Naive B cell (primary cell): ENCODE measurements at regions not wholly inside any gene's neighbourhood (a gene's known extent, or its start where the extent isn't known, plus 50 kb on each side); places are given as distances from the start of the nearest gene placed in this dataset.

Experiments used
- ATAC-seq, 2 donors: fragments of 150-1000 bp; cut with Tn5 transposase; 2 replicates each; pipeline ENCODE4 v1.10.0; 2021; ENCODE audit warnings: low read depth in 2 of 2, mild to moderate bottlenecking in 2 of 2, moderate library complexity in 2 of 2
- DNase-seq: peaks from one replicate; pipeline ENCODE4 v3.0.0; 2022
- H3K27ac Mint-ChIP-seq, 6 donors: one replicate each; pipeline ENCODE4 v1.8.0; 2020 to 2022; ENCODE audit warnings: mild to moderate bottlenecking in 6 of 6, mixed read lengths in 6 of 6, moderate library complexity in 5 of 6, inconsistent platforms in 2 of 6
- H3K27me3 Mint-ChIP-seq, 3 donors: one replicate each; pipeline ENCODE4 v1.8.0; 2021 to 2022; ENCODE audit warnings: mixed read lengths in 3 of 3, mild to moderate bottlenecking in 1 of 3
- H3K36me3 Mint-ChIP-seq, 2 donors: one replicate each; pipeline ENCODE4 v1.8.0; 2020 to 2022; ENCODE audit warnings: mixed read lengths in 2 of 2, inconsistent platforms in 1 of 2, mild to moderate bottlenecking in 1 of 2
- H3K4me1 Mint-ChIP-seq, 3 donors: one replicate each; pipeline ENCODE4 v1.8.0; 2020 to 2022; ENCODE audit warnings: mixed read lengths in 3 of 3, inconsistent platforms in 1 of 3, mild to moderate bottlenecking in 1 of 3, moderate library complexity in 1 of 3
- H3K4me3 Mint-ChIP-seq, 8 donors: one replicate each; pipeline ENCODE4 v1.8.0; 2020 to 2022; ENCODE audit warnings: mild to moderate bottlenecking in 8 of 8, mixed read lengths in 8 of 8, moderate library complexity in 8 of 8, inconsistent platforms in 2 of 8
- H3K9me3 Mint-ChIP-seq, 7 donors: one replicate each; pipeline ENCODE4 v1.8.0; 2020 to 2022; ENCODE audit warnings: mixed read lengths in 7 of 7, mild to moderate bottlenecking in 5 of 7, inconsistent platforms in 2 of 7, moderate library complexity in 1 of 7

DNA sequence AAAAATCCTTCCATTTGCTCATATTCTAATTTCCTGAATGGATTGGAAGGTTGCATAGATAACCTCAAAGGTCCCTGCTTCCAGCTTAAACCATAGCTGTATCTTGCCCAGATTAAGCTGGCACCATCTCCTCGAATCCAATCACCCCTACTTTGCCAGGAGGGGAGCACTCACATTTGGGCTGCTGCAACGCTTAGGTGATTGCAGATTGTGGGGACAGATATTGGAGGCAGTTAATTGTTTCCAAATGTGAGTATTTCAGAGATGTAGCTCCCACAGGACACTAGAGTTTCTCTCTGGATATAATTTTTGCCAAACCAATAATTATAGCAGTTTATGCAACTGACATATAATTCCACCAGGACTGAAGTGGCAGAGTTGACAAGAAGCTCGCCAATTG lies 53.5 kb upstream of the ACSL1 start:
- Mint-ChIP-seq H3K4me1 (no peaks in the 10 kb centered on the region), H3K9me3 (no peaks in the 10 kb centered on the region), H3K4me3 (no peak overlapping the region), H3K27ac (no peak overlapping the region), H3K27me3 (peaks cover 0 to 3% (median 0%) of the 10 kb centered on the region in 3 donors), H3K36me3 (no peaks in the 10 kb centered on the region)
- DNase-seq (no peak), ATAC-seq (no peak)

DNA sequence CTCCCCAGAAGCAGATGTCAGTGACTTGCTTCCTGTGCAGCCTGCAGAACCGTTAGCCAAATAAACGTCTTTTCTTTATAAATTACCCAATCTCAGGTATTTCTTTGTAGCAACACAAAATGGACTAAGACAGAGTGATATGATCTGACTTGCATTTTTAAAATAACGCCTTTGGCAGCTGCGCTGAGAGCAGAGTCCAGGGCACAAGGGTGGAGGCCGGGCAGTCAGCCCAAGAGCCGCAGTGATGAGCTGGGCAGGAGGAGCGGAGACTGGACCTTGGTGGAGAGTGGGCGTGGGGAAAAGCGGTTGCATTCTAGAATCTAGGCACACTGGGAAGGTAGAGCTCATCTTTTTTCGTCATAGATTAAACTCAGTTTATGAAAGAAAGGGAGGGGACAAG lies 56.5 kb upstream of the ACSL1 start:
- no peak for DNase-seq
- H3K36me3 Mint-ChIP-seq: no peaks in the 10 kb centered on the region
- no peak for ATAC-seq
- H3K9me3 Mint-ChIP-seq: no peaks in the 10 kb centered on the region
- H3K27me3 Mint-ChIP-seq: peaks cover 0 to 3% (median 0%) of the 10 kb centered on the region in 3 donors
- H3K4me1 Mint-ChIP-seq: no peaks in the 10 kb centered on the region
- no peak overlapping the region for H3K4me3 Mint-ChIP-seq
- no peak overlapping the region for H3K27ac Mint-ChIP-seq

DNA sequence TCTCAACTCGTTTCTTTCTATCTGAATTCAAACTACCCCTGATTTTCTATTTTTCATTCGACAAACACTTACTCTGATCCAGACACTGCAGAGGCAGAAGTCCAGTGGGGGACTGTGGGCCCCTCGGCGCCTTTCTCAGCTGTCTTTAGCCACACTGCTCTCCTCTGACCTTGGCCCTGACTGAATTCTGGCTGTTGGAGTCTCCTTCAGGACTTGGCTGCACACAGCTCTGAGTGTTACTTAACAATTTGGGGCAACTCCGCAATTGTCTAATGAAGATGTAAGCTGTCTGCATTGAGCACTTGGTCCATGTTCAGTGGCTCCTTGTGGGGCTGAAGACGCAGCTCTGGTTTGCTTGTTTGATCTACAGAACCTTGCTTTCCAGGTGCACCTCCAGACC lies 57.3 kb upstream of the ACSL1 start:
- no peak for ATAC-seq
- Mint-ChIP-seq H3K27me3 (peaks cover 0 to 3% (median 3%) of the 10 kb centered on the region in 3 donors), H3K9me3 (no peaks in the 10 kb centered on the region)

DNA sequence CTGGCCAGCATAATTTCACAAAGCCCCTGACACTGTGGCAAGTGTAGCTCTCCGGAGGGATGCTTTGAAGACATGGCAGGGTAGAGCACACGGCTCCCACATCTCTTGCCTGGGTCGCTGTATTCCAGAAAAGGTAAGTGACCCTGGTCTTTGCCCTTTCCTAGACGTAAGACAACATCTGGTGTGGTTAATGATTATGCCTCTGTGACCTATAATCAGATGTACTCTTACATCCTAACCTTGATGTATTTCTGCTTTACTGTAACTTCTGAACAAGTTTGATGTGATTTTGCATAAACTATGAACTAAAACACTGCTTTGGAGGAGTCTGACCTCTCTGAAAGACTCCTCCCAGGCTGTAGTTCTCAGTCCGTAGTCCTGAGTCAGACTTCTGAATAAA lies 59.1 kb upstream of the ACSL1 start:
- H3K4me3 Mint-ChIP-seq: no peak overlapping the region
- no peak for DNase-seq
- H3K27me3 Mint-ChIP-seq: peaks cover 3 to 14% (median 3%) of the 10 kb centered on the region in 3 donors
- H3K9me3 Mint-ChIP-seq: no peaks in the 10 kb centered on the region
- H3K36me3 Mint-ChIP-seq: no peaks in the 10 kb centered on the region
- no peak overlapping the region for H3K27ac Mint-ChIP-seq
- peaks cover 2 to 4% (median 2%) of the 10 kb centered on the region in 3 donors for H3K4me1 Mint-ChIP-seq
- no peak for ATAC-seq

More for the DNA sequence above, 57.3 kb upstream of the ACSL1 start:
- no peak for DNase-seq
- Mint-ChIP-seq H3K4me3 (no peak overlapping the region), H3K36me3 (no peaks in the 10 kb centered on the region), H3K4me1 (no peaks in the 10 kb centered on the region), H3K27ac (no peak overlapping the region)

DNA sequence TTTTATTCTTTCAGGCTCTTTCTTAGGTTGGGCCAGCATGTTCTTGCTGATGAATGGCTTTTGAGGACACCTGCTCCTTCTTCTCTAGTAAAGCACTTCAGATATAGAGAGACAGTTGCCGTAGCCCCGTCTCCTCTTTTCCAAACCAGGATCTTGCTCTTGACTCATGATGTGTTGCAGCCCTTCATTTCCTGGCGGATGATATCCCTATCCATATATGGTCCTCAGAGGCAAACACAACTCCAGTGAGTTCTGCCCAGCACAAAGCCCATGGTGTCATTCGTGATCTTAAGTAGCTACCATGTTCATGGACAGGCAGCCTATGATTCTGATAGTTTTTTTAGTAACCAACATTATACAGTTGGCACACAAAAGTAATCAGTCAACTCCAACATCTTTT lies 59.8 kb upstream of the ACSL1 start:
- no peak overlapping the region for H3K27ac Mint-ChIP-seq
- H3K9me3 Mint-ChIP-seq: no peaks in the 10 kb centered on the region
- ATAC-seq (no peak), DNase-seq (no peak)
- H3K4me1 Mint-ChIP-seq: peaks cover 5 to 9% (median 8%) of the 10 kb centered on the region in 3 donors
- no peak overlapping the region for H3K4me3 Mint-ChIP-seq
- H3K36me3 Mint-ChIP-seq: no peaks in the 10 kb centered on the region
- peaks cover 7 to 22% (median 10%) of the 10 kb centered on the region in 3 donors for H3K27me3 Mint-ChIP-seq

DNA sequence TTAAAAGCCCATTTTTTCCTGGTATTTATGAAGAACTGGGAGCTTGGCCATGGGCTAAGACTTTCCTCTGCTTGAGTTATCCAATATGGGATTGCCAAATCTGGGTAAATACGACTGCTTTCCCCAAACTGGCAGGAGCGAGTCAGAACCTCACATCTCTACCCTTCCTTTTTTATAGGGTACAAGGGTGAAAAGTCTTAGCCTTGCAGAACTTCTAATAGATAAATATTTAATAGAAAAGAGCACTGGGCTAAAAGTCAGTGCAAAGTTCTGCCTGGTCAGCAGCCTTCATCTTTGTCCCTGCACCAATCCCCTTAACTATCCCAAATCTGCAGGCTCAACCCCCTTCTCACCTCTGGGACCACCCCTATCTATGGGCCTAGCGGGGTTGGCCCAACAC lies 61.6 kb upstream of the ACSL1 start:
- Mint-ChIP-seq H3K4me1 (peaks cover 5 to 10% (median 8%) of the 10 kb centered on the region in 3 donors), H3K27me3 (peaks cover 3 to 25% (median 13%) of the 10 kb centered on the region in 3 donors), H3K4me3 (no peak overlapping the region), H3K9me3 (no peaks in the 10 kb centered on the region), H3K36me3 (no peaks in the 10 kb centered on the region), H3K27ac (peak overlapping the region in 1 of 6 donors; percentile 26)
- ATAC-seq (no peak), DNase-seq (no peak)

DNA sequence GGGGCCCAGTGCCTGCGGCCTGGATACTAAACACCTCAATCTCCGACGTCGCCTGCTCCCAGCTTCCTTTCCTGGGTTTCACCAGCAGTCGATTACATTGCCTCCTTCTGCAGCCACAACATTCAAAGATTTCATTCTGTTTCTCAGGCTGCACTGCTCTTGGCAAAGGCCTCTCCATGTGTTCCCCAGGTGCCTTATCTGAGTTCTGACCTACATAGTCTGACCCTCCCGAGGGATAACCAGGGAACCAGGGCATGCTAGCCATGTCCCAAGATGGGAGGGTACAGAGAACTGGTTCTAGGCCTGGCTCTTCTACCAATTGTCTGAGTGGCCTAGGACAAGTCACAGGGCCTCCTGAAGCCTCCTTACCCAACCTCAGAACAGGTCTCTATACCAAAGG lies 62.2 kb upstream of the ACSL1 start:
- peaks cover 3 to 25% (median 13%) of the 10 kb centered on the region in 3 donors for H3K27me3 Mint-ChIP-seq
- peak overlapping the region in 1 of 6 donors; percentile 20 for H3K27ac Mint-ChIP-seq
- H3K36me3 Mint-ChIP-seq: no peaks in the 10 kb centered on the region
- ATAC-seq (no peak), DNase-seq (no peak)
- H3K4me1 Mint-ChIP-seq: peaks cover 5 to 10% (median 8%) of the 10 kb centered on the region in 3 donors
- H3K4me3 Mint-ChIP-seq: no peak overlapping the region
- no peaks in the 10 kb centered on the region for H3K9me3 Mint-ChIP-seq

DNA sequence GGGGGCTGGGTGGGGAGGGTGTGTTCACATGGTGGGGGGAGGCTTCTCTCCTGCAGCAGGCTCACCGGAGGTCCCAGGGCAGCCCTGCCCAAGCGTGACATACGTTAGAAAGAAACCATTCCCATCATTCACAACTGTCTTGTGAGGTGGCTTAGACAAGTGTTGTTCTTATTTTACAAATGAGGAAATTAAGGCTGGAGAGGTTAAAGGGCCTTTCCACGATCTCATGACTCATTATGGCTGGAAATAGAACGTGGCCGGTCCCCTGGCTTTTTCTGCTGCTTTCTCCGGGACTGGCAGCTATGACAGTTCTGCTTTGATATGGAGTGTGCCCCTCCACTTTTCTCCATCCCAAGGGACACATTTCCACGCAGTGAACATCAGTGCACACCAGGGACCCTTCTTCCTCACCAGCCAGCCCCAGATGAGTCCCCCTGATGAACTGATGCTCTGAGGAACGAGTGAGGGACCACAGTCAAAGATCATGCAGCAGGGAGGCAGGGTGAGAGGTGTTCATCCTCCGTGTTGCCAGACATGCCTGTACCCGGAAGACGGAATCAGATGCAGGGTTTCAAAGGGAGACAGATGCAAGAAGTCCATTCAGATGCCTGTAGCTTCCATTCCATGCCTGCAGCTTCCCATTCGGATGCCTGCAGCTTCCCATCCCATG lies 64.0 kb upstream of the ACSL1 start:
- ATAC-seq (no peak), DNase-seq (no peak)
- Mint-ChIP-seq H3K27me3 (peaks cover 3 to 25% (median 13%) of the 10 kb centered on the region in 3 donors), H3K27ac (peak overlapping the region in 1 of 6 donors; percentile 9), H3K4me3 (no peak overlapping the region), H3K4me1 (peaks cover 5 to 10% (median 8%) of the 10 kb centered on the region in 3 donors), H3K36me3 (peaks cover 0 to 8% of the 10 kb centered on the region in 2 donors), H3K9me3 (peaks cover 0 to 8% (median 6%) of the 10 kb centered on the region in 7 donors)

DNA sequence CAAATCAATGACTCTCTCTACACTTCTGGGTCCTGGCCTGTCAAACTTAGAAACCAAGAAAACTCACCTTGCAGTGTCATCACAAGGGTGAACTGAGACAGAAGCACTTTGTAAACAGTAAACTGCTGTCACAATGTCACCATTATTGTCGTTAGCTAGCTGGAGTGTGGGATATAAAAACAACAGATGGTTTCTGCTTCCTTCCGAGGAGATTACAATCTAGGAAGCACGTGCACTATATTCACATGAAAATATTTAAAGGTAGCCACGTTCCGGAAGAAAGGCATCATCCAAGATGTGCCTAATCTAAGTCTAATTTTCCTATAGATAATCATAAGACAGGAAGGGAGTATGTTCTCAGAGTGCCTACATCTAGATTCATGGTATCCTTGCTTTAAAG lies 64.7 kb upstream of the ACSL1 start:
- Mint-ChIP-seq H3K4me1 (peaks cover 5 to 14% (median 12%) of the 10 kb centered on the region in 3 donors), H3K9me3 (peaks cover 0 to 8% (median 6%) of the 10 kb centered on the region in 7 donors)

DNA sequence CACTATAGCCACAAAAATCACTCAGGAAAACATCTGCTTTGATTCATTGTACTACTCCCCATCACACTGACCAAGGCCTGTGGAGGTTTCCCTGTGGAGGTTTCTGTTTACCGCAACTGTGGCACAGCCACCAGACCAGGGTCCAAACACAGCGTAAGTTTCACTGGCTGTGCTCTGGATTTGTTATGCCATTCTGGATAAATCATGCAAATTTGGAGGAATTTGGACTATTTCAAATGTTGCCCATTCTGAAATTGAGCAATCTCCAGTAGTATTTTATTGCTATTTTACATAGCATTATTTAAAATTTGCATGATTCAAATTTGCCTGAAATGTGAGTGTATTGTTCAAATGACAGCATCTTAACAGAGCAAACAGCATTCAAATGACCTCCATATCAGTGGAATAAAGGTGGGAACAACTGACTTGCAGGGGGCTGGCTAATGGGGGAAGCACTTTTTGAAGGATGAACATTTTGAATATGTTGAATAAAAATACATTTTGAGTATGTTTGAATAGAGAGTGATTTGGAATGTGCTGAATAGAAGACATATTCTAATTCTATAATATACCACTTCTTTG lies 66.1 kb upstream of the ACSL1 start:
- Mint-ChIP-seq H3K4me1 (peaks cover 5 to 14% (median 12%) of the 10 kb centered on the region in 3 donors), H3K27ac (no peak overlapping the region), H3K27me3 (peaks cover 8 to 31% (median 19%) of the 10 kb centered on the region in 3 donors), H3K36me3 (peaks cover 0 to 8% of the 10 kb centered on the region in 2 donors), H3K9me3 (peaks cover 0 to 8% (median 6%) of the 10 kb centered on the region in 7 donors), H3K4me3 (no peak overlapping the region)
- ATAC-seq (no peak), DNase-seq (no peak)

More for the DNA sequence above, 64.7 kb upstream of the ACSL1 start:
- ATAC-seq (no peak), DNase-seq (no peak)
- peaks cover 3 to 25% (median 13%) of the 10 kb centered on the region in 3 donors for H3K27me3 Mint-ChIP-seq
- H3K36me3 Mint-ChIP-seq: peaks cover 0 to 8% of the 10 kb centered on the region in 2 donors
- no peak overlapping the region for H3K4me3 Mint-ChIP-seq
- peak overlapping the region in 1 of 6 donors; percentile 17 for H3K27ac Mint-ChIP-seq

DNA sequence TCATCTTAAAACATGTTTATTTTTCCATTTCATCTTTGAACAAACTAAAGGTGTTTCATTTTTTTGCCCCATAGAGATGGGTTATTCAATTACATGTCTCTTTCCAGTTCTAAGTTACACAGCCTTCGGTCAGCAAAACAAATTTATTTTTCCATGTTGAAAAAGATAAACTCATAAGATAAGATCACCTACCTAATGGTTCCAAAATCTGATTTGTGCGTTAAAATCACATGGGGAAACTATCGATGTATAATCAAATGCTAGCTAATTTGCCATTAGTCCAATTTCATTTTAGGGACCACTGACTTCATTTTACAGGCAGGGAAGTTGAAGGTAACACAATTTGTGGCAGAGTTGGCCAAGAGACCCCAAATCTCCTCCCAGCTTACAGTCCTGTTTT lies 67.2 kb upstream of the ACSL1 start:
- ATAC-seq (no peak), DNase-seq (no peak)
- Mint-ChIP-seq H3K27ac (no peak overlapping the region), H3K36me3 (peaks cover 0 to 8% of the 10 kb centered on the region in 2 donors), H3K27me3 (peaks cover 9 to 40% (median 27%) of the 10 kb centered on the region in 3 donors), H3K9me3 (peaks cover 0 to 8% (median 6%) of the 10 kb centered on the region in 7 donors), H3K4me3 (no peak overlapping the region), H3K4me1 (peaks cover 12 to 18% (median 15%) of the 10 kb centered on the region in 3 donors)

DNA sequence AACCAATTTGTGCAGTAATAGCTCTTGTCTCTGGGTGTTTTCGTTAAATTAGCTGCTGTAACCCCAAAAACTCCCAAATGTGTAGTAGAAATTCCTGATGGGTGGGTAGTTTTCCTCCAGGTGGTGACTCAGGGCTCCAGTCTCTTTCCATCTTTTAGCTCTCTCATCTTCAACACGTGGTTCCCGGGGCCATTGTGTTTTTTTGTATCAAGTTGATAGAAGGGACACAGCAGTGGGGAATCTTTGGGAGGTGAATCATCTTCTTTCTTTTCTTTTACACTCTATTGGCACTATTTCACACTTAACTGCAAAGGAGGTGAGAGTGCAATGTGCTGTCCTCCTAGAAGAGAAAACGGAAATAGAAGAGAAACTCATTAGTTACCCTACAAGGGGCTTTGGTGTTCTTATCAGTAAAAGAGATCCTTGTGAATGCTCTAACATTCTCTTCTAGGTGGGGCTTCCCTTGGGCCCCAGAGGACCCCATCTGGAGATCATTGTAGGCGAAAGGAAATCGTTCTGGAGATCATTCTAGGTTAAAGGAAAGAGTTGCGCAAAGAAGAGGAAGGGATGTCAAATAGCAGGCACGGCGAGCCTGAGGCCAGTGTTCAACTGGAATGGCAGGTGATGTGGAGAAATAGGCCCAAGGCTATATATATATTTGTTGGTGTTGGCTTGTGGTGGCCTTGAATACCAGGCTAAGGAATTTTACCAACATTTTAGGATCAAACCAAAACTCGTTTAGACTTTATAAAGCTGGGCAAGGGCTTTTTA lies 68.2 kb upstream of the ACSL1 start:
- no peak for ATAC-seq
- Mint-ChIP-seq H3K27ac (no peak overlapping the region), H3K4me1 (peaks cover 12 to 18% (median 16%) of the 10 kb centered on the region in 3 donors), H3K4me3 (no peak overlapping the region), H3K9me3 (peaks cover 0 to 8% (median 6%) of the 10 kb centered on the region in 7 donors), H3K27me3 (peaks cover 13 to 39% (median 35%) of the 10 kb centered on the region in 3 donors), H3K36me3 (peaks cover 0 to 8% of the 10 kb centered on the region in 2 donors)
- no peak for DNase-seq

DNA sequence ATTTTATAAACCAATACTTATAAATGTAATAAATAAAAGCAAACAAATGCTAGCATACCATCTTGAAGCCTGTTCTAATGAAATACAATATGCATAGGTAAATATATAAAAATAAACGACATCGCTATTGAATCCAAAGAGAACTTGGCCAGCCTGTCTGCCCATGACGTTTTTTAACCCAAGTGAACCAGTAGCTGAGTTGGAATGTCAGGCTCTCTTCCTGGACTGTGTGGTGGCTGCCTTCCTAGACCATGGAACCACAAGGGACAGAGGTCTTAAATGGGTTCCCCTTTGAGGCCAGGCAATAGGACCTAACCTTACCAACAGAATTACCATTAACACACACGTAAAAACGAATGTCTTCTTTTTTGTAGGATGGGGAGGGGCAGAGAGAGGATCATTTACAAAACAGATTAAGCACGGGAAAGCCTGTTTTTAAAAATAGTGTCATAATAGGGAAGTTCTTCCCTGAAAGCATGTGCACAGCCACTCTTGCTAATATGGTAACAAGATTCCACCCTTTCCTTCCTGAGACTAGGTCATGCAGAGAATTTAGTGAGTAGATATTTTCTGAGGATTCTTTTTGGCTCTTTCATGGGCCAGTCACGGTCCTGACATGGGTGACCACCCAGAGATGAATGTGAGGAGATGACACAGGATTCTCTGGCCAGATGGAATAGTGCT lies 69.4 kb upstream of the ACSL1 start:
- DNase-seq (no peak), ATAC-seq (no peak)
- Mint-ChIP-seq H3K36me3 (peaks cover 0 to 8% of the 10 kb centered on the region in 2 donors), H3K4me3 (no peak overlapping the region), H3K9me3 (peaks cover 0 to 8% (median 6%) of the 10 kb centered on the region in 7 donors), H3K27me3 (peaks cover 13 to 33% (median 30%) of the 10 kb centered on the region in 3 donors), H3K27ac (no peak overlapping the region), H3K4me1 (peaks cover 7 to 14% (median 12%) of the 10 kb centered on the region in 3 donors)
